RWPE2 (cell line): ENCODE measurements at regions not wholly inside any gene's neighbourhood (a gene's known extent, or its start where the extent isn't known, plus 50 kb on each side); places are given as distances from the start of the nearest gene placed in this dataset.
A peak's percentile ranks its signal among the peaks of the same experiment; 100 is the strongest.

Source experiments
- ATAC-seq: fragments of 200-7000 bp; cut with Tn5 transposase; 3 replicates; pipeline ENCODE4 v1.9.1; 2021; ENCODE audit warnings: low read depth
- DNase-seq: peaks from one replicate; pipeline ENCODE4 v3.0.0-alpha.2; 2020; ENCODE audit warnings: low spot score
- H3K27ac ChIP-seq: fragments of 450-650 bp; 2 replicates; pipeline ENCODE4 v1.5.1; 2017; ENCODE audit warnings: mild to moderate bottlenecking; ENCODE audit not compliant: poor library complexity, severe bottlenecking
- H3K27me3 ChIP-seq: fragments of 250-450 bp; sonication (Bioruptor Pico); 2 replicates; pipeline ENCODE4 v1.5.1; 2021; ENCODE audit warnings: mild to moderate bottlenecking, moderate library complexity; ENCODE audit not compliant: insufficient read depth, poor library complexity, severe bottlenecking
- H3K36me3 ChIP-seq: fragments of 250-450 bp; sonication (Bioruptor Pico); 2 replicates; pipeline ENCODE4 v1.5.1; 2020; ENCODE audit warnings: low read depth, mild to moderate bottlenecking, moderate library complexity
- H3K4me1 ChIP-seq: fragments of 250-450 bp; sonication (Bioruptor Pico); 2 replicates; pipeline ENCODE4 v1.5.1; 2021; ENCODE audit warnings: mild to moderate bottlenecking, moderate library complexity; ENCODE audit not compliant: insufficient read depth, poor library complexity, severe bottlenecking
- H3K4me3 ChIP-seq: fragments of 250-450 bp; sonication (Bioruptor Pico); 2 replicates; pipeline ENCODE4 v1.5.1; 2021; ENCODE audit warnings: mild to moderate bottlenecking, moderate library complexity; ENCODE audit not compliant: severe bottlenecking
- H3K9me3 ChIP-seq: fragments of 250-450 bp; sonication (Bioruptor Pico); 2 replicates; pipeline ENCODE4 v1.5.1; 2021; ENCODE audit warnings: mild to moderate bottlenecking, moderate library complexity; ENCODE audit not compliant: severe bottlenecking
- CTCF ChIP-seq: fragments of 450-650 bp; IDR thresholded peaks from one replicate; pipeline ENCODE4 v1.5.1; 2017; ENCODE audit warnings: mild to moderate bottlenecking, moderate library complexity; ENCODE audit not compliant: poor library complexity, severe bottlenecking

GRCh38 chr13:87986639-87987250 is 315.6 kb downstream of the SLITRK5 start:
- no peak overlapping the region for H3K4me3 ChIP-seq
- H3K36me3 ChIP-seq = no peaks in the 10 kb centered on the region
- DNase-seq (no peak), ATAC-seq (no peak)
- no peak overlapping the region for H3K27ac ChIP-seq
- TF ChIP-seq CTCF = no peak
- H3K27me3 ChIP-seq = no peaks in the 10 kb centered on the region
- H3K4me1 ChIP-seq = no peaks in the 10 kb centered on the region
- H3K9me3 ChIP-seq = peaks cover 2% of the 10 kb centered on the region

DNA sequence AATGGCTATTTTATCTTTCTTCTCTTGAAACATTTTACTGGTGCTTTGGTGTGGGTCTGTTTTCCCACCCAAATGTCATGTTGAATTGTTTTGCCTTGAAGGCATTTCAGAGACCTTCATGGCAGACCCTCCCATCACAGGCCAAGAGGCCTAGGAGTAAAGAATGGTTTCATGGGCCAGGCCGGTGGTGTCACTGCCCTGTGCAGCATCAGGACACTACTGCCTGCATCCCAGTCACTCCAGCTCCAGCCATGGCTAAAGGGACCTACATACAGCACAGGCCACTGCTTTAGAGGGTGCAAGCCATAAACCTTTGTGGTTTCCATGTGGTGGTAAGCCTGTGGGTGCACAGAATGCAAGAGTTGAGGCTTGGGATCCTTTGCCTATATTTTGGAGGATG is 326.9 kb downstream of the SLITRK5 start:
- Histone ChIP-seq H3K27ac (no peak overlapping the region), H3K27me3 (no peaks in the 10 kb centered on the region), H3K36me3 (no peaks in the 10 kb centered on the region), H3K4me1 (peaks cover 10% of the 10 kb centered on the region), H3K4me3 (no peak overlapping the region), H3K9me3 (peaks cover 4% of the 10 kb centered on the region)
- no peak for TF ChIP-seq CTCF
- DNase-seq (no peak), ATAC-seq (no peak)

DNA sequence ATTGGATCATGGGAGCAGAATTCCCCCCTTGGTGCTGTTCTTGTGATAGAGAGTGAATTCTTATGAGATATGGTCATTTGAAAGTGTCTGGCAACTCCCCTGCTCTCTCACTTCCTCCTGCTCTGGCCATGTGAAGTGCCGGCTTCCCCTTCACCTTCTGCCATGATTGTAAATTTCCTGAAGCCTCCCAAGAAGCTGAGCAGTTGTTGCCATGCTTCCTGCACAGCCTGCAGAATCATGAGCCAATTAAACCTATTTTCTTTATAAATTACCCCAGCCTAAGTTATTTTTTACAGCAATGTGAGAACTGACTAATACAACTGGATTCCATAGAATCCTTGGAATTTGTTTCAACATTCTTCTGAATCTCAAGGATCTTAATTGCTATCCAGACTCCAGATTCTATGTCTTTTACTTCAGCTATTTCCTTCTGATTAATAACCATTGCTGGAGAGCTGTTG is 328.1 kb downstream of the SLITRK5 start:
- DNase-seq = no peak
- H3K27me3 ChIP-seq = no peaks in the 10 kb centered on the region
- peaks cover 10% of the 10 kb centered on the region for H3K4me1 ChIP-seq
- no peaks in the 10 kb centered on the region for H3K36me3 ChIP-seq
- peak; percentile 93 for ATAC-seq
- no peak overlapping the region for H3K4me3 ChIP-seq
- H3K9me3 ChIP-seq = peaks cover 4% of the 10 kb centered on the region
- H3K27ac ChIP-seq = peak overlapping the region; percentile 86
- no peak for TF ChIP-seq CTCF

DNA sequence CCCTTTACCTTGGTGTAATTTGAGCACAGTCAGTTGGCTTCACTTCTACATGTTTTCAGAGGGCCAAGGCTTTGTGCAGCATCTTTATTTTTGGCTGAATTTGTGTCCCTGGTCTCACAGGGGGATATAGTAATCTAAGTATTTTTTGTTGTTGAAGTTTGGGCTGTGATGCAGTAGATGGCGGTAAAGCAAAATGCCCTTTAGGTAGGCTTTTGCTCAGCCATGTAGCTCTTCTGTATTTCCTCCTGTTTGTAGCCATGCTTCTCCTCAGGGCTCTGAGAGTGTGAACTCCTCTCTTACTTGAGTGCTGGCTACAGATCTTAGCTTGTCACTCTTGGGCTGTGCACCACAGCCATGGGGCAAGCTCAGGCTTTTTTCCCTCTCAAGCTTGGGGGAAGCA is 328.6 kb downstream of the SLITRK5 start:
- DNase-seq = no peak
- Histone ChIP-seq H3K9me3 (peaks cover 4% of the 10 kb centered on the region), H3K27ac (peak overlapping the region; percentile 86), H3K27me3 (no peaks in the 10 kb centered on the region), H3K4me1 (peaks cover 10% of the 10 kb centered on the region), H3K36me3 (no peaks in the 10 kb centered on the region), H3K4me3 (no peak overlapping the region)
- TF ChIP-seq CTCF = peak; percentile 21
- peak; percentile 39; the same call in 2 of the 3 replicates for ATAC-seq

GRCh38 chr13:88000239-88000638 is 329.1 kb downstream of the SLITRK5 start:
- Histone ChIP-seq H3K36me3 (no peaks in the 10 kb centered on the region), H3K27me3 (no peaks in the 10 kb centered on the region), H3K4me1 (peaks cover 10% of the 10 kb centered on the region), H3K4me3 (no peak overlapping the region), H3K9me3 (peaks cover 4% of the 10 kb centered on the region), H3K27ac (peak overlapping the region; percentile 86)
- no peak for TF ChIP-seq CTCF
- ATAC-seq = no peak
- no peak for DNase-seq
